T-helper 1 cell treated with Interleukin-12 subunit alpha and Interleukin-12 subunit beta and Interleukin-4 antibody, amounts not matched to agents 30 ng/mL and 1 ng/mL, for 36 hours (primary cell): ENCODE measurements at regions not wholly inside any gene's neighbourhood (a gene's known extent, or its start where the extent isn't known, plus 50 kb on each side); places are given as distances from the start of the nearest gene placed in this dataset.
"Not testable (repeated sequence)": the region's sequence is repeated elsewhere in the genome, so short reads cannot be mapped to it uniquely, and the experiment has no call there.

ENCODE experiments used
- intact Hi-C: fragments of 100-400 bp; cut with micrococcal nuclease; formaldehyde crosslinking; loops from one replicate; pipeline ENCODE4 v1.15.1; 2024

GRCh38 chr2:14479486-14479885 lies 153.0 kb upstream of the LRATD1 start:
- intact Hi-C loops: no loop called here

GRCh38 chr2:14480120-14480519 lies 152.4 kb upstream of the LRATD1 start:
- intact Hi-C loops: no loop called here

- intact Hi-C loops: no loop called here
These were observed 151.6 kb upstream of the LRATD1 start for GRCh38 chr2:14480906-14481305.

GRCh38 chr2:14492920-14493503 lies 139.5 kb upstream of the LRATD1 start:
- intact Hi-C loops: no loop called here

GRCh38 chr2:14494759-14495158 lies 137.8 kb upstream of the LRATD1 start:
- intact Hi-C loops: no loop called here

- intact Hi-C loops: no loop called here
These were observed 131.5 kb upstream of the LRATD1 start for GRCh38 chr2:14501061-14501460.

GRCh38 chr2:14506955-14507354 lies 125.6 kb upstream of the LRATD1 start:
- intact Hi-C loops: not testable (repeated sequence)

GRCh38 chr2:14511541-14511940 lies 121.0 kb upstream of the LRATD1 start:
- intact Hi-C loops: no loop called here

- intact Hi-C loops: no loop called here
These were observed 118.6 kb upstream of the LRATD1 start for GRCh38 chr2:14513903-14514302.

GRCh38 chr2:14516844-14517243 lies 115.7 kb upstream of the LRATD1 start:
- intact Hi-C loops: no loop called here

- intact Hi-C loops: no loop called here
These were observed 114.8 kb upstream of the LRATD1 start for GRCh38 chr2:14517731-14518130.

GRCh38 chr2:14520385-14520945 lies 112.1 kb upstream of the LRATD1 start:
- intact Hi-C loops: no loop called here

- intact Hi-C loops: no loop called here
These were observed 108.3 kb upstream of the LRATD1 start for GRCh38 chr2:14524041-14524802.

- intact Hi-C loops: no loop called here
These were observed 107.8 kb upstream of the LRATD1 start for GRCh38 chr2:14524803-14525080.

GRCh38 chr2:14530506-14530905 lies 102.0 kb upstream of the LRATD1 start:
- intact Hi-C loops: no loop called here

- intact Hi-C loops: no loop called here
These were observed 99.3 kb upstream of the LRATD1 start for GRCh38 chr2:14533131-14533757.

GRCh38 chr2:14535156-14535555 lies 97.4 kb upstream of the LRATD1 start:
- intact Hi-C loops: no loop called here

- intact Hi-C loops: no loop called here
These were observed 95.5 kb upstream of the LRATD1 start for GRCh38 chr2:14536976-14537375.

GRCh38 chr2:14540015-14540414 lies 92.5 kb upstream of the LRATD1 start:
- intact Hi-C loops: no loop called here

- intact Hi-C loops: no loop called here
These were observed 89.2 kb upstream of the LRATD1 start for GRCh38 chr2:14543284-14543683.

- intact Hi-C loops: no loop called here
These were observed 88.3 kb upstream of the LRATD1 start for GRCh38 chr2:14544247-14544646.

- intact Hi-C loops: loop anchor here (5.0 kb wide), 1 partner anchor 1029 kb away; no protein-coding TSS in a partner anchor
These were observed 84.7 kb upstream of the LRATD1 start for GRCh38 chr2:14547830-14548229.

GRCh38 chr2:14550658-14551057 lies 81.9 kb upstream of the LRATD1 start:
- intact Hi-C loops: no loop called here
